Endothelial cell of umbilical vein (primary cell): ENCODE measurements at regions not wholly inside any gene's neighbourhood (a gene's known extent, or its start where the extent isn't known, plus 50 kb on each side); places are given as distances from the start of the nearest gene placed in this dataset.

Experiments used
- FOS ChIP-seq: IDR thresholded peaks from 2 replicates; pipeline ENCODE4 v1.6.1; 2011; ENCODE audit warnings: mild to moderate bottlenecking, low read length, moderate library complexity, borderline replicate concordance; ENCODE audit not compliant: insufficient read depth
- GATA2 ChIP-seq: IDR thresholded peaks from 2 replicates; pipeline ENCODE4 v1.7.0; 2011; ENCODE audit warnings: low read depth, mild to moderate bottlenecking, moderate library complexity, mixed read lengths, low read length; ENCODE audit not compliant: insufficient read length, insufficient read depth
- JUN ChIP-seq: IDR thresholded peaks from 2 replicates; pipeline ENCODE4 v1.6.1; 2011; ENCODE audit warnings: borderline replicate concordance, low read depth; ENCODE audit not compliant: insufficient read length, insufficient read depth
- MYC ChIP-seq: IDR thresholded peaks from one replicate; pipeline ENCODE4 v1.6.1; 2011; ENCODE audit warnings: mild to moderate bottlenecking, low read depth, low read length
- POLR2A ChIP-seq: IDR thresholded peaks from 2 replicates; pipeline ENCODE4 v1.6.1; 2012; ENCODE audit warnings: low read depth, mild to moderate bottlenecking, control low read depth, low read length
- POLR2AphosphoS5 ChIP-seq: IDR thresholded peaks from 2 replicates; pipeline ENCODE4 v1.6.1; 2012; ENCODE audit warnings: low read depth, mild to moderate bottlenecking, control low read depth, low read length, moderate library complexity; ENCODE audit not compliant: insufficient read depth
- TF ChIP-seq, protein P1 (sequence below), 2 donors: IDR thresholded peaks; 1 replicate in 1 of 2; 2 replicates in 1 of 2; pipeline ENCODE4 v1.5.1; 2011; ENCODE audit warnings: low read length in 2 of 2, mild to moderate bottlenecking in 2 of 2, moderate library complexity in 2 of 2, control low read depth in 1 of 2, inconsistent platforms in 1 of 2, low read depth in 1 of 2; ENCODE audit not compliant: insufficient read depth in 1 of 2; ENCODE audit errors: extremely low read depth in 1 of 2

GRCh38 chr5:9831823-9832222 is 201.7 kb upstream of the TAS2R1 start:
- TF ChIP-seq POLR2A (no peak), POLR2AphosphoS5 (no peak), GATA2 (no peak), JUN (no peak), FOS (no peak), MYC (no peak)
- TF ChIP-seq, protein P1, sequence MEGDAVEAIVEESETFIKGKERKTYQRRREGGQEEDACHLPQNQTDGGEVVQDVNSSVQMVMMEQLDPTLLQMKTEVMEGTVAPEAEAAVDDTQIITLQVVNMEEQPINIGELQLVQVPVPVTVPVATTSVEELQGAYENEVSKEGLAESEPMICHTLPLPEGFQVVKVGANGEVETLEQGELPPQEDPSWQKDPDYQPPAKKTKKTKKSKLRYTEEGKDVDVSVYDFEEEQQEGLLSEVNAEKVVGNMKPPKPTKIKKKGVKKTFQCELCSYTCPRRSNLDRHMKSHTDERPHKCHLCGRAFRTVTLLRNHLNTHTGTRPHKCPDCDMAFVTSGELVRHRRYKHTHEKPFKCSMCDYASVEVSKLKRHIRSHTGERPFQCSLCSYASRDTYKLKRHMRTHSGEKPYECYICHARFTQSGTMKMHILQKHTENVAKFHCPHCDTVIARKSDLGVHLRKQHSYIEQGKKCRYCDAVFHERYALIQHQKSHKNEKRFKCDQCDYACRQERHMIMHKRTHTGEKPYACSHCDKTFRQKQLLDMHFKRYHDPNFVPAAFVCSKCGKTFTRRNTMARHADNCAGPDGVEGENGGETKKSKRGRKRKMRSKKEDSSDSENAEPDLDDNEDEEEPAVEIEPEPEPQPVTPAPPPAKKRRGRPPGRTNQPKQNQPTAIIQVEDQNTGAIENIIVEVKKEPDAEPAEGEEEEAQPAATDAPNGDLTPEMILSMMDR (IDR thresholded peaks at IDR 0.05; ENCODE audit: extremely low read depth in 1 of 2, insufficient read depth in 1 of 2, low read depth in 1 of 2, low read length in 2 of 2) = no peak
